NOMO-1 (cell line): ENCODE measurements at regions not wholly inside any gene's neighbourhood (a gene's known extent, or its start where the extent isn't known, plus 50 kb on each side); places are given as distances from the start of the nearest gene placed in this dataset.
A peak's percentile ranks its signal among the peaks of the same experiment; 100 is the strongest.

Experiments used
- DNase-seq, 2 experiments: peaks; one replicate each; lab custom pipeline; 2025; ENCODE audit not compliant: unreplicated experiment in 2 of 2; lab: John Stamatoyannopoulos, UW

DNA sequence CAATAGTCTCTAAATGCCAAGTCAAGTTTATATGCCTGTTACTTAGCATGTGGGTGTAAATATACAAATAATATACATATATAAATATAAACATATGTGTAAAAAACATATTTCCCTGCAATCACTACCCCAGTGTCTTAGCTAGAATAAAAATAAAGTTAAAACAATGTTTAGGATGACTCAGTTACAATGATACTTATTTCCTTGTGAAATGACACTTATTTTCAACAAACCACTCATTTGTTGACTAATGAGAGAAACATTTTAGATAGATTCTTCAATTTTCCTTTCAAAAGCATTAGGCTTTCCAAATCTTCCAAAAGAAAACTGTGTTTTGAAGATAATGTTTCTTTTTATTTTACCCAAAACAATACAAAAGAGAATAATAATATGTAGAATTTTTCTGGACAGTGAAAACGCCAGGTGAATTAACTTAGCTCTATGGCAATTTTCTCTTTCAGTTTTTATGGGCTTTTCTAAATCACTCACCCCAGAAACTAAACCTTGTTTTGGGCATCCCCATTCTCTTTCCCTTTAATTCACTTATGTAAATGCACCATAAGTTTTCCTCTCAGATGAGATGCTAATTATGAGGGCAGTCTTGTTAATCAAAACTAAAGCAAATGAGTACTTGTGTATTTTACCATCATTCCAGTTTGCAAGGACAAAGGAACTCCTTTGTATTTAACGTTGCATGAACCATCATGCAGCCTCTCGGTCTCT lies 465.9 kb downstream of the BCAT1 start:
- DNase-seq, result no peak

DNA sequence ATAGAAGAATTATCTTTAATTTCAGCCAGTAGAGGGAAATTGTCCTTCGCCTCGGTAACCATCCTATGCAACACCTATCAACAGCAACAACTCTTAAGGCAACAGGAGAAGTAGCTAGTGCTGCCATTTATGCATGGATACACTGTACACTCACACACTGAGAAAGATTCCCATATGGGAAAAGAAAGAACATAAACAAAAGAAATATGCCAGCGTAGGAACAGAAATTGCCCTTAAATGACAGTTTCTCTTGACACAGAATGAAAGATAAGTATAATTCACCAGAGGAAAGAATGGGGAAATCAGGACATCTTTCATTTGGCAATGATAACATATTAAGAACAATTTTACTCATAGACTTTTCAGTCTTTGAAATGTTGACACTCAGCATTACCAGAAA lies 466.9 kb downstream of the BCAT1 start:
- DNase-seq, result no peak

DNA sequence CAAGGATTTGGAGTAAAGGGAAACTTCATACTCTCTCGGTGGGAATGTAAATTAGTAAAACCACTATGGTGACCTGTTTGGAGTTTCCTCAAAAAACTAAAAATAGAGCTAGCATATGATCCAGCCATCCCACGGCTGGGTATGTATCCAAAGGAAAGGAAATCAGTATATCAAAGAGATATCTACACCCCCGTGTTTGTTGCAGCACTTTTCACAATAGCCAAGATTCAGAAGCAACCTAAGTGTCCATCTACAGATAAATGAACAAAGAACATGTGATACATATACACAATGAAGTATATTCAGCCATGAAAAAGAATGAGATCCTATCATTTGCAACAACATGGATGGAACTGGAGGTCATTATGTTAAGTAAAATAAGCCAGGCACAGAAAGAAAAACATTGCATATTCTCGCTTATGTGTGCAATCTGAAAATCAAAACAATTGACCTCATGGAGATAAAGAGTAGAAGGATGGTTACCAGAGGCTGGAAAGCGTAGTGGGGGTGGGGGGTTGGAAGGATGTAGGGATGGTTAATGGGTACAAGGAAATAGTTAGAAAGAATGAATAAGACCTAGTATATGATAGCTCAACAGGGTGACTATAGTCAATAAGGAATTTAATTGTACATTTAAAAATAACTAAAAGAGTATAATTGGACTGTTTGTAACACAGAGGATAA lies 468.0 kb downstream of the BCAT1 start:
- DNase-seq, result no peak

DNA sequence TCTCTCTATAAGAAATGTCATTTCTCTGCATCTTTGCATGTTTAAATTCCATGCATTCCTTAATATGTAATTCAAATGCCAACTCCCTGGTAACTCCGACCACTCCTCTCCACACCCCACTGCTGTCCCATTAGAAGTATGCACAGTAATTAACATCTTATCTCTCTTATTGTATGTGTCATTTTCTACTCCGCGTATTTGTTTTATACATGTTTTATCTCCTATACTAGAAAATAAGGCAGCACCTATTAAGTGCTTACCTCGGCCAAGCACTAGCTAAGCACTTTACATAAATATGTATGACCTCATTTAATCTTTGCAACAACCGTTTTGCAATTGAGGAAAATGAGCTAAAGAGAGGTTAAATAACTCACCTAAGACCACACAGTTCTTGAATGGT lies 469.8 kb downstream of the BCAT1 start:
- DNase-seq, result no peak

DNA sequence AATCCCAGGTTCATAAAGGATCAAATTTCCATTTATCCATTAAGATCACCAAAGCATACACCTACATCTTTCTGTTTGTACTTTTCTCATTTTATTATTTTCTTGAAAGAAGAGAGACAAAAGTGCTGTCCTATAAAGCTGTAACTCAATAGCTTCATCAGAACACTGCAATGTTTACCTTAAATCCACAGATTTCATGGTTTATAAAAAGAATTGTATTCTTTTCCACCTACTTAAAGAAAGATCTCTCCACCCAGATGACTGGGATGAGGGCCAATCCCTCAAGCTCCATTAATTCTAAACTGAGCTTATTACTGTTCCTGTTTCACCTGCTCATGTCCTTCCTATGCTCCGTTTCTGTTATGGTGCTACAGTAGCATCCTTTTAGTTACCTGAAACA lies 470.6 kb downstream of the BCAT1 start:
- DNase-seq, result no peak

DNA sequence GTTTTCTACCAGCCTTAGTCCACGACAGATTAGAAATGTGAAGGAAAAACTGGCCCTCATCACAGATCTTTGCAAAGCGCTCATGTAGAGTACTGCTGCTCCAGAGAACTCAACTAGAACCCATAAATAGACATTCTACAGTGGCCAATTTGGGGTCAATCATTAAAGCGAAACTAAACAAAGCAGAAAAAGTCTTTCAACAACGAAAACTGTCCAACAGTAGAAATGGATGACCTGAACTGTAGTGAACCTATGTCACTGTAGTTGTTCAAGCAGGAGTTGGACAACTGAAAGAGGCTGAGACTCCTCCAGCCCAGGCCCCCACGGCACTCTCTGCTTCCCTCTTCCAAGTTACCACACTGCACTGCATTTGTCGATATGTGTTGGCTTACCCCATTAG lies 472.6 kb downstream of the BCAT1 start:
- no peak for DNase-seq

DNA sequence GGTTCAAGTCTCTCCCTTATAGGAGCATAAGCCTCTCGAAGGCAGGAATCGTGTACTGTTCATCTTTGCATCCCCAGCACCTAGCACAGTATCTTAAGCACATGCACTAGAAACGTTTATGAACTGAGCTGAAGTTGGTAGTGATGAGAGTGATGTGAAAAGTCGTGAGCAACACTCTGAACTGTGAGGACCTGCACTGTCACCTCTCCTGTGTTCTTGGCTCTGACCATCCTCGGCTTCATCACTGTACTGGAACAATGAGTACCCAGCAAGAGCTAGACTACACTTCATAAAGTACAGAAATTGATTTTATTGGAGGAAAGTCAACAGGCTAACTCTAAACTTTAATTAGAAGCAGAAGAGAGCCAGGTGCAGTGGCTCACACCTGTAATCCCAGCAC lies 473.6 kb downstream of the BCAT1 start:
- DNase-seq, result no peak

DNA sequence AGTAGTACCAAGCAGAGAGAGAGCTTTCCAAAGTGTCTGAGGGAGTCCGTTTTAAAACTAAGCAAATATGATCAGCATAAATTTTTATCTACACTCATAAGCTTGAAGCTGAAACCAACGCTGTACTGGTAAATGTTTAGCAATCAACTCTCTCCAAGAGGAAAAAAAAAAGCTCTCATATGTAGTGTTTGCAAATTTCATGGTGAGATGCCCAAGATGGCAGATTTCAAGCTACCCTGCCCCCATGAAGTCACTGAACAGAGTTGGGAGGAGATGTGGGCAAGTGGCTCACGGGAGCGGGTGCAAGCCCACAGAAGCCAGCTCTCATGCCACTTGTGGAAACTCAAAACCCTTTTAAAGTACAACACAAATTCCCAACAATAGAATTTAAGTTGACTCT lies 475.8 kb downstream of the BCAT1 start:
- DNase-seq, result no peak

DNA sequence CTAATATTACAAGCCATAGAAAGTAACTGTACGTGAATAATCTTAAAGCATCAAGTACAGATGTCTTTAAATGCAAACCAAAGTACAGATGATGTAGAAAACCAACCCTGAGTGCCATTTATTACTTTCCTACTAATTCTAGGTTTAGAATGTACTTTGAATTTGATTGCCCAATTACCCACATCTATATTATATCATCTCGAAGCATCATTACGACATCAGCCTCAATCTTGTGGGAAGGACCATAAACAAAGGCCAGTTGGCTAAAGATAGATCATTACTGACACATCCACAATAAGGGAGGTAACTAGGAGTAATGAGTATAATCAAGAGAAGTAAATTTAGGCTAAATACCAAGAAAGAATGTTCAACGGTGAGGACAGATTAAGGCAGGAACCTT lies 478.9 kb downstream of the BCAT1 start:
- peak; percentile 71 to 94 for DNase-seq

DNA sequence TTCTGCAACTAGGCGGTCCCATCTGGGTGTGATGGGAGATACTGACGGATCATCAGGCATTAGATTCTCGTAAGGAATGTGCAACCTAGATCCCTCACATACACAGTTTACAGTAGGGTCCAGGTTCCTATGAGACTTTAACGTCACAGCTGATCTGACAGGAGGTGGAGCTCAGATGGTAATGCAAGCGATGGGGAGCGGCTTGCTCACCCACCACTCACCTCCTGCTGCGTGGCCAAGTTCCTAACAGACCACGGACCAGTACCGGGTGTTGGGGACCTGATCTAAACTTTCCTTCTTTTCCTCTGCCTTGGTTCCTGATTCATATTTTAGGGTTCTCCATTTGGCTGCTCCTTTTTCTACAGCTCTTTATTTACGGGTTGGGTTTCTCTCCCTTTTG lies 479.8 kb downstream of the BCAT1 start:
- no peak for DNase-seq

DNA sequence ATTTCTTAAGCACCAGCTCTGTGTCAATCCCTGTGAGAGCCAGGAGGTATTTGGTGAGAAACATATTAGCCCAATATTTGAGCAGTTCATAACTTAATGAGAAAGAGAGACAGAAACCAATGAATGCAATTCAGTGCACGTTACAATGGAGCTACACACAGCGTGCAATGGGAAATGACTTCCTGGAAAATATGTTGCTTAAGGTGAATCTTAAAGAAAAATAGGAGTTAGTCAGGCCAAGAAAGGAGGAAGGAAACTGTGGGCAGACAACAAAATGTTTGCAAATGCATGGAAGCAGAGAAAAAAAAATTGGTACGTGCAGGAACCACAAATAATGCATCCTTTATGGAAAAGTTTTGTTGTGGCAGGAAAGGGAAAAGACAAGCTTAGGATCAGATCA lies 481.7 kb downstream of the BCAT1 start:
- peak; percentile 34 to 68 for DNase-seq

DNA sequence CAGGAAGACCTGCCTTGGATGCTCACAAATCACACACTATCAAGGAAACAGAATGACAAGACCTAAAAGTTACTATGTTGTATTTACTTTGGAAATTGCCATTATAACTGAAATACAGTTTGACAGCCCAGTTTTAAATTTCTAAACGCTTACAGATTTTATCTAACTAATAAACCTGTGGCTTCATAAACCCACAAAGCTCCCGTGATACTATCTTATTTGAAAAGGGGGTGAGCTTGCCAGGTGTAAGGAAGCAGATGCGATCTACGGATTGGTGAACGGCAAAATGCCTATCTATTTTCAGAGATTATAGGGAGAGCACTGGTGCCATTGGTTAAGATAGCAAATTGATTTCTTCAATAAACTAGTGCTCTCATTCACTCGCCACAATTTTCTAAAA lies 485.5 kb downstream of the BCAT1 start:
- DNase-seq, result no peak

DNA sequence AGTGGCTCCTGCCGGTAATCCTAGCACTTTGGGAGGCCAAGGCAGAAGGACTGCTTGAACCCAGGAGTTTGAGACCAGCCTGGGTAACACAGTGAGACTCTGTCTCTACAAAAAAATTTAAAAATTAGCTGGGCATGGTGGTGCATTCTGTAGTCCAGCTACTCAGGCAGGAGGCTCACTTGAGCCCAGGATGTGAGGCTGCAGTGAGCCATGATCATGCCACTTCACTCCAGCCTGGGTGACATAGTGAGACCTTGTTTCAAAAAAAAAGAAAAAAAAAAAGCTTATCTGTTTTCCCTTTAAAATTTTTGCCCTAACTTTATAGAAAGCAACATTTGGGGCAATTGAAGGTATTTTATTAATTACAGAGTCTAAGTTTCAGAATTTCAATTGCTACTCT lies 486.0 kb downstream of the BCAT1 start:
- DNase-seq, result no peak

DNA sequence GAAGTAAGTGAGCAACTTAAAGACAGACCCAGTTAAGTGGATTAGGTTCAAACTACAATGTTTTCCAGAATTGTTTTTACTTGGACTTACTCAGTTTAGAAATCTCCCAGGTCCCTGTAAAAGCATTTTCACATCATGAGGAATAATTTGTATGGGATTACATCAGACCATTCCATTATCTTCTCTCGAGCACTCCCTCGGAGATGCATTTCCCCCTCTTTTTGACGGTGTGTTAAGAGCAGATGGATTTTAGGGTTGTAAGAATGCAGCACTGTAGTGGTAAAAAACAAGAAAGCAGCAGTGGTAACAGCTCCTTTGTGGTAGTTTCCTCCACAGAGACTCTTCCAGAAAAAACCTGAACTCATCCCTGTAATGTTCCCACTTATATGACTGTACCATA lies 488.4 kb downstream of the BCAT1 start:
- DNase-seq, result no peak

DNA sequence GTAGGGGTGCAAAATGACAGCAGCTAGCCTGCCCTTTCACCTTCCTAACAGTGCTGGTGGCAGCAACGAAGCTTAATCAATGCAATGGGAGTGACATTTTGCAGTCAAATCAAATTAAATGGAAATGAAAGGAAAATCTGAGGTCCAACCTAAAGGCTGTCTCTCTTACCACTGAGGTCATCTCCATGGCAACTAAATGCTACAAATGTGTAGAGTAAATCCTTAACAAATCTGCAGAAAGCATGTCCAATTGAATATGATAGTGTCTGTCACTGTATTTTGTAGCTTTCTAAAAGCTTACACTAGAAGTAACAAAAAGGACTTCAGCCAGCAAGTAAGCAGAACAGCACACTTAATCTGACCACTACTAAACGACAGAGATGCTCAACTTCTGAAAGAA lies 488.8 kb downstream of the BCAT1 start:
- no peak for DNase-seq

DNA sequence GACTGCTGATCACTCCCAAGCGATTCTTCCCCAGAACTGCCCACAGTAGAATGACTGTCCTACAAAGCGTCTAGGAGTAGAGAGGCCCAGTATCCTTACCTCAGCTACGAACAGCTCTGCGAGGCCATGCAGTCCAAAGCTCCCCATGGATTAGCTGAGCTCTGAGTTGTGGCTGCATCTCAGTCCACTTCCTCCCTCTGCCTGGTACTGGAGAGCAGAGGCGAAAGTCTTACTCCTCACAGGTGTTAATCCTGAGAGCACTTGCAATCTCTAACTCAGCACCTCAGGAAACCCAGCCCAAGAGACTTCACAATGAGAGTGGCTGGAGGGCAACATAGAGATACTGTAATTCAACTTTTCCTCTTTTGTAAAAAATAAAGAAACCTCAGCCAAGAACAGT lies 493.1 kb downstream of the BCAT1 start:
- no peak for DNase-seq

DNA sequence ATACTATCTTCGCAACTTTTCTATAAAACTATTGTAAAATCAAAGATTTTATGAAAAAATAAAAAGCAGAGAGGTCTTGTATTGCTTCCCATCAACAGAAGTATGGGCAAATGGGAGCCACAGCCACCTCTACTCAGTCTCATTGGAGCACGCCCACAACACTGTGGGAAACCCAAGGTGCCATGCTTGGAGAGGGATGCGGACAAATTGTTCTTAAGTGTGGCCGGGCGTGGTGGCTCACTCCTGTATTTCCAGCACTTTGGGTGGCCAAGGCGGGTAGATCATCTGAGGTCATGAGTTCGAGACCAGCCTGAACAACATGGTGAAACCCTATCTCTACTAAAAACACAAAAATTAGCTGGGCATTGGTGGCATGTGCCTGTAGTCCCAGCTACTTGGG lies 498.2 kb upstream of the SOX5 start:
- no peak for DNase-seq

DNA sequence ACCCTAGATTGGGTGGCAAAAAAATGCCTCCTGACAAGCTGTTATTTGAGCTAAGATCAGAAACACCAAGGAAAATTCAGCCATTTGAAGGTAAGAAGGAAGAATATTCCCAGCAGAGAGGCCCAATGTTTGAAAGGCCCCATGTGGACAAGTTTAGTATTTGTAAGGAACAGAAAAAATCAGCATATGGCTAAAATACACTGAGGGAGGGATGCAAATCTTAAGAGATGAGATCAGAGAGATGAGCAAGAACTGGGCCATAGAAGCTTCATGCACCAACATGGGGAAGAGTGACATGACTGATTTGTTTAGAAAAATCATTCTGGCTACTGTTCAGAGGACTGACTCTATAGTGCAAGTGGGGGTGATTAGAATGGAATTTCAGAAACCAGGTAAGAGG lies 496.8 kb upstream of the SOX5 start:
- no peak for DNase-seq

DNA sequence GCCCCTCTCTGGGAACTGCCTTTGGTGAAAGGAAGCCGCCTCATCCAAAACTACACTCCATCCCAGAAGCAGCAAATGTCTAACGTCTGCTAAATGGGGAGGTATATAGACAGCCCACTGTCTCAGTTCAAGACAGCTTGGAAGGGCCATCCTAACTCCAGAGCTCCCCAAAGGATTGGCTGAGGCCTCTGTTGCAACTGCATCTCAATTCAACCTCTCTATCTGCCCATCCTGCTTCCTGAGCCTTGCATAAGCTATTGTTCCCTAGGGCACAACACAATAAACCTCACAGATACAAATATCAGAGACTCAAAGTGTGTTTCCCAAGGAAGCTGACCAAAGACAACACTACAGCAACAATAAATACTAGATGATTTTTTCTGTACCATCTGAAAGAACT lies 495.2 kb upstream of the SOX5 start:
- DNase-seq, result no peak

DNA sequence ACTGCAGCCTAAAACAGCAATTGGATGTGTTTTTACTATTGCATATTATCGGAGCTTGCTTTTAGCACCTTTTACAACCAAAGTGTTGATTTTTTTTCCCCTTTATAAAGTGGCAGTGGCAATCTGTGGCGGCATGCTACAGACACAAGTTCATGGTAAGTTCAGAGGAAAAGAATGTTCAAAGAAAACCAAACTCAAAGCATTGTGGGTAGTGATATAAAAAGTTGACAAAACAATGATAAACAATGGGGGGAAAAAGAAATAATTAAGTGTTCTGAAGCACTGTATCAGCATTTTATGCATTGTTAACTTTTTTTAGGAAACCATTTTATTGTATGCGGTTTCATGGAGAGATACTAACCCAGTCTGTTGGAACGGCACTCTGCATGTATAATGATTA lies 492.0 kb upstream of the SOX5 start:
- DNase-seq, result no peak

DNA sequence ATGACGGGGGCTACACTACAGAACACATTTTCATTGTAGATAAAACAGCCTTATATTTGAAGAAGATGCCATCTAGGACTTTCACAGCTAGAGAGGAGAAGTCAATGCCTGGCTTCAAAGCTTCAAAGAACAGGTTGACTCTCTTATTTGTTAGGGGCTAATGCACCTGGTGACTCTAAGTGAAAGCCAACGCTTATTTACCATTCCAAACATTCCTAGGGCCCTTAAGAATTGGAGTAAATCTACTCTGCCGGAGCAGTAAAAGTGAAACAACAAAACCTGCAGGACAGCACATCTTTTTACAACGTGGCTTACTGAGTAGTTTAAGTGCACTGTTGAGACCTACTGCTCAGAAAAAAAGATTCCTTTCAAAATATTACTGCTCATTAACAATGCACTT lies 487.2 kb upstream of the SOX5 start:
- no peak for DNase-seq

DNA sequence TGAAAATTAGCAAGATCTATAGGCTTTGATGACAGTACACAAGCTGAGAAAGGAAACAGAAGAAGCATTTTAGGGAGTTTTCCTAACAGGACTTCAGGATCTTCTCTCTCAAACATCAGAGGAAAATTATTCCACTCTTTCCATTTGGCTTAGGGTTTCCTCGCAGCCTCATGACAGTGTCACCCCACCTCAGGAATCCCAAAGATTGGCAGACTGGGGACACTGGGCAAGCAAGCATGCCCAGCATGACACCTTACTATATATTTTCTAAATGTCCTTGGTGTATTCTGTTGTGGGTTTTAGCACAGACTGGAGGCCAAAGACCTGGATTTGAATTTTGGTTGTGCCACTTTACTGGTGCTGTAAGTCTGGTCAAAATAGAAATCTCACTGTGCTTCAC lies 482.4 kb upstream of the SOX5 start:
- no peak for DNase-seq

DNA sequence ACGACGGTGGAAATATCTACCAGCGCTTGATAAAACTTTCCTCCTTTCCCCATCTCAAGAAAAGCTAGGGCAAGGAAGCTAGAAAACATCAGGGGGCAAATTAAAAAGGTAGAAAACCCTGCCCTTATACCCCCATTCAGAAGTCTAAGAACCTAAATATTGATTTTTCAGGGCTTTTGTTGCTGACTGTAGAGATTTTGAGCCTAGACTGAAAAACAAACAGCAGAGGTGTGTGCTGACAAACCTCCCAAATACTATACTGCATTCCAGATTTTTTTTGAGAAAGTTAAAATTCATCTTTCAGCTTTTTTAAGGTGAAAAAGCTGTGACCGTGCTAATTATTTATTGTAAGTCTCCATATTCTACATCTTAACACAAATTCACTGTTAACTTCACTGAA lies 478.3 kb upstream of the SOX5 start:
- no peak for DNase-seq
